GM19452 (cell line): ENCODE measurements at regions not wholly inside any gene's neighbourhood (a gene's known extent, or its start where the extent isn't known, plus 50 kb on each side); places are given as distances from the start of the nearest gene placed in this dataset.

Experiments
- ATAC-seq: cut with Tn5 transposase; IDR thresholded peaks from one replicate; pipeline ENCODE4 v1.9.1; 2021; ENCODE audit not compliant: unreplicated experiment

- no peak for ATAC-seq
These were observed 192.9 kb upstream of the PREP start for GRCh38 chr6:105595829-105596228.

- ATAC-seq: no peak
These were observed 191.9 kb upstream of the PREP start for GRCh38 chr6:105594821-105595220.

GRCh38 chr6:105593805-105594671 lies 191.2 kb upstream of the PREP start:
- ATAC-seq: no peak

- no peak for ATAC-seq
These were observed 190.3 kb upstream of the PREP start for GRCh38 chr6:105593056-105593690.

GRCh38 chr6:105592329-105592728 lies 189.4 kb upstream of the PREP start:
- no peak for ATAC-seq

GRCh38 chr6:105591053-105591452 lies 188.2 kb upstream of the PREP start:
- ATAC-seq: peak; percentile 94

- no peak for ATAC-seq
These were observed 185.3 kb upstream of the PREP start for GRCh38 chr6:105588123-105588710.

- ATAC-seq: no peak
These were observed 184.7 kb upstream of the PREP start for GRCh38 chr6:105587349-105588122.

- ATAC-seq: no peak
These were observed 175.4 kb upstream of the PREP start for GRCh38 chr6:105578179-105578707.

- ATAC-seq: no peak
These were observed 170.7 kb upstream of the PREP start for GRCh38 chr6:105573556-105573955.

- no peak for ATAC-seq
These were observed 170.3 kb upstream of the PREP start for GRCh38 chr6:105573138-105573537.

- no peak for ATAC-seq
These were observed 167.5 kb upstream of the PREP start for GRCh38 chr6:105570416-105570815.

GRCh38 chr6:105569706-105570105 lies 166.8 kb upstream of the PREP start:
- no peak for ATAC-seq

GRCh38 chr6:105568751-105569150 lies 165.9 kb upstream of the PREP start:
- no peak for ATAC-seq

- ATAC-seq: no peak
These were observed 165.3 kb upstream of the PREP start for GRCh38 chr6:105568142-105568541.

GRCh38 chr6:105567140-105567539 lies 164.3 kb upstream of the PREP start:
- ATAC-seq: no peak

GRCh38 chr6:105566503-105566902 lies 163.6 kb upstream of the PREP start:
- ATAC-seq: no peak

GRCh38 chr6:105564121-105564902 lies 161.4 kb upstream of the PREP start:
- ATAC-seq: no peak

- ATAC-seq: no peak
These were observed 159.1 kb upstream of the PREP start for GRCh38 chr6:105562027-105562426.

GRCh38 chr6:105561486-105561885 lies 158.6 kb upstream of the PREP start:
- no peak for ATAC-seq
